Panc1 (cell line): ENCODE measurements at regions not wholly inside any gene's neighbourhood (a gene's known extent, or its start where the extent isn't known, plus 50 kb on each side); places are given as distances from the start of the nearest gene placed in this dataset.
"Not testable (repeated sequence)": the region's sequence is repeated elsewhere in the genome, so short reads cannot be mapped to it uniquely, and the experiment has no call there.

ENCODE experiments used
- ATAC-seq: fragments of 200-7000 bp; cut with Tn5 transposase; 2 replicates; pipeline ENCODE4 v1.9.1; 2020; ENCODE audit warnings: mild to moderate bottlenecking, moderate library complexity
- BruUV-seq: library from RNA; stranded (reverse); fragments of 400-500 nt; replicated peaks from 2 replicates; lab custom pipeline; 2021; lab: Mats Ljungman, UMichigan
- CTCF ChIA-PET: fragments of 300-600 bp; sonication (Branson Sonifier 250); formaldehyde crosslinking; loops from one replicate; lab custom pipeline; 2022; ENCODE audit warnings: antibody characterized with exemption; lab: Charles Lee
- POLR2A ChIA-PET: fragments of 300-600 bp; sonication (Branson Sonifier 250); formaldehyde crosslinking; loops from one replicate; lab custom pipeline; 2022; ENCODE audit warnings: antibody characterized with exemption; lab: Charles Lee
- DNase-seq: peaks from one replicate; pipeline ENCODE4 v3.0.0-alpha.2; 2010; ENCODE audit warnings: low read depth, low spot score
- H3K27ac ChIP-seq: 2 replicates; pipeline ENCODE4 v1.5.1; 2011; ENCODE audit warnings: mild to moderate bottlenecking, low read length, inconsistent platforms
- H3K27me3 ChIP-seq: fragments of 200-500 bp; sonication (Bioruptor generic); 2 replicates; pipeline ENCODE4 v1.6.0; 2014; ENCODE audit warnings: low read length, inconsistent platforms; ENCODE audit not compliant: control insufficient read depth, insufficient read depth
- H3K36me3 ChIP-seq: fragments of 200-500 bp; sonication (Bioruptor generic); 2 replicates; pipeline ENCODE4 v1.5.1; 2014; ENCODE audit warnings: inconsistent platforms, mild to moderate bottlenecking, low read length, moderate library complexity; ENCODE audit not compliant: control insufficient read depth, insufficient read depth
- H3K4me1 ChIP-seq: 2 replicates; pipeline ENCODE4 v1.5.1; 2011; ENCODE audit warnings: inconsistent platforms, mild to moderate bottlenecking, low read length, moderate library complexity; ENCODE audit not compliant: control insufficient read depth, insufficient read depth
- H3K4me3 ChIP-seq, 2 experiments: 2 replicates each; pipeline ENCODE4 v1.5.1; 2011 to 2012; ENCODE audit warnings: low read depth in 2 of 2, low read length in 2 of 2, mild to moderate bottlenecking in 2 of 2, inconsistent platforms in 1 of 2, moderate library complexity in 1 of 2
- H3K9me3 ChIP-seq: fragments of 200-500 bp; sonication (Bioruptor generic); 2 replicates; pipeline ENCODE4 v1.5.1; 2014; ENCODE audit warnings: low read depth, mild to moderate bottlenecking, inconsistent platforms, low read length, moderate library complexity; ENCODE audit not compliant: control insufficient read depth, insufficient read depth
- CTCF ChIP-seq: fragments of 450-650 bp; IDR thresholded peaks from 2 replicates; pipeline ENCODE4 v1.5.1; 2017; ENCODE audit warnings: mild to moderate bottlenecking
- POLR2AphosphoS5 ChIP-seq: IDR thresholded peaks from 2 replicates; pipeline ENCODE4 v1.6.1; 2012; ENCODE audit warnings: mild to moderate bottlenecking, low read depth, low read length, moderate library complexity
- REST ChIP-seq, 2 experiments: IDR thresholded peaks; 2 replicates each; pipeline ENCODE4 v1.6.1; 2011 to 2012; ENCODE audit warnings: low read depth in 2 of 2, control low read depth in 1 of 2, low read length in 1 of 2, mild to moderate bottlenecking in 1 of 2, moderate library complexity in 1 of 2; ENCODE audit not compliant: insufficient read depth in 1 of 2
- SIN3A ChIP-seq: IDR thresholded peaks from 2 replicates; pipeline ENCODE4 v1.6.1; 2012; ENCODE audit warnings: low read depth, mild to moderate bottlenecking, low read length, moderate library complexity, borderline replicate concordance; ENCODE audit not compliant: insufficient read depth
- TCF7L2 ChIP-seq: IDR thresholded peaks from 2 replicates; pipeline ENCODE4 v1.6.1; 2011; ENCODE audit warnings: mild to moderate bottlenecking, low read depth, low read length, inconsistent platforms
- in situ Hi-C: cut with HindIII; loops from 2 replicates; pipeline ENCODE4 v1.10.0; 2016; ENCODE audit warnings: low sequenced_read_pairs, low pct_unique_long_range_greater_than_20kb
- intact Hi-C: fragments of 100-400 bp; cut with micrococcal nuclease; formaldehyde crosslinking; loops from one replicate; pipeline ENCODE4 v1.10.0; 2022; ENCODE audit not compliant: unreplicated experiment

GRCh38 chr7:113742946-113743431, 175.8 kb downstream of the PPP1R3A start:
- H3K27me3 ChIP-seq, DNase-seq, H3K9me3 ChIP-seq, H3K4me1 ChIP-seq, ATAC-seq, in situ Hi-C loops, H3K4me3 ChIP-seq, CTCF ChIA-PET, intact Hi-C loops, H3K36me3 ChIP-seq, BruUV-seq, POLR2A ChIA-PET, H3K27ac ChIP-seq: not testable (repeated sequence)

GRCh38 chr7:113742377-113742776, 176.4 kb downstream of the PPP1R3A start:
- no TSS peak for BruUV-seq
- ATAC-seq (no peak), DNase-seq (no peak)
- H3K36me3 ChIP-seq = no peaks in the 10 kb centered on the region
- in situ Hi-C loops (no loop called here), intact Hi-C loops (no loop called here)
- no peaks in the 10 kb centered on the region for H3K9me3 ChIP-seq
- CTCF ChIA-PET = no interaction called here
- POLR2A ChIA-PET = no interaction called here
- no peak overlapping the region for H3K27ac ChIP-seq
- no peak overlapping the region for H3K4me3 ChIP-seq
- no peaks in the 10 kb centered on the region for H3K4me1 ChIP-seq
- no peaks in the 10 kb centered on the region for H3K27me3 ChIP-seq
- no peak for TF ChIP-seq REST (IDR thresholded peaks at IDR 0.05; ENCODE audit: insufficient read depth in 1 of 2, low read depth in 2 of 2, low read length in 1 of 2)
- no peak for TF ChIP-seq SIN3A
- TF ChIP-seq CTCF = no peak
- no peak for TF ChIP-seq TCF7L2
- TF ChIP-seq POLR2AphosphoS5 = no peak

- no peaks in the 10 kb centered on the region for H3K9me3 ChIP-seq
- H3K4me3 ChIP-seq = no peak overlapping the region
- H3K36me3 ChIP-seq = no peaks in the 10 kb centered on the region
- in situ Hi-C loops = no loop called here
- intact Hi-C loops = no loop called here
- ATAC-seq (no peak), DNase-seq (no peak)
- CTCF ChIA-PET = no interaction called here
- no peak overlapping the region for H3K27ac ChIP-seq
- TF ChIP-seq TCF7L2 (no peak), REST (IDR thresholded peaks at IDR 0.05; ENCODE audit: insufficient read depth in 1 of 2, low read depth in 2 of 2, low read length in 1 of 2) (no peak), POLR2AphosphoS5 (no peak), SIN3A (no peak), CTCF (no peak)
- H3K4me1 ChIP-seq = no peaks in the 10 kb centered on the region
- BruUV-seq = no TSS peak
- POLR2A ChIA-PET = no interaction called here
- H3K27me3 ChIP-seq = no peaks in the 10 kb centered on the region
Observed at GRCh38 chr7:113731571-113731970, 187.2 kb downstream of the PPP1R3A start.
